ES-I3 (cell line): ENCODE measurements at regions not wholly inside any gene's neighbourhood (a gene's known extent, or its start where the extent isn't known, plus 50 kb on each side); places are given as distances from the start of the nearest gene placed in this dataset.

ENCODE experiments used
- H3K36me3 ChIP-seq: 2 replicates; pipeline ENCODE4 v1.6.1; 2013; ENCODE audit warnings: mild to moderate bottlenecking, low read length, control low read depth, moderate library complexity; ENCODE audit not compliant: insufficient read depth
- H3K4me1 ChIP-seq: 2 replicates; pipeline ENCODE4 v1.6.1; 2013; ENCODE audit warnings: mild to moderate bottlenecking, control low read depth, low read length; ENCODE audit not compliant: insufficient read depth
- H3K9ac ChIP-seq: 2 replicates; pipeline ENCODE4 v1.6.1; 2013; ENCODE audit warnings: low read depth, mild to moderate bottlenecking, low read length, moderate library complexity
- H3K9me3 ChIP-seq: 2 replicates; pipeline ENCODE4 v1.6.1; 2013; ENCODE audit warnings: mild to moderate bottlenecking, low read length, moderate library complexity; ENCODE audit not compliant: control insufficient read depth, insufficient read depth

GRCh38 chr13:108006619-108007018 lies 208.7 kb downstream of the LIG4 start:
- H3K9me3 ChIP-seq = no peaks in the 10 kb centered on the region
- H3K9ac ChIP-seq = no peak overlapping the region
- H3K36me3 ChIP-seq = no peaks in the 10 kb centered on the region
- H3K4me1 ChIP-seq = peaks cover 2% of the 10 kb centered on the region; the same call in 1 of the 2 replicates

GRCh38 chr13:108005231-108005630 lies 210.1 kb downstream of the LIG4 start:
- Histone ChIP-seq H3K9ac (no peak overlapping the region), H3K9me3 (no peaks in the 10 kb centered on the region), H3K4me1 (peaks cover 2% of the 10 kb centered on the region; the same call in 1 of the 2 replicates), H3K36me3 (no peaks in the 10 kb centered on the region)

GRCh38 chr13:108003626-108004025 lies 211.7 kb downstream of the LIG4 start:
- Histone ChIP-seq H3K9ac (no peak overlapping the region), H3K9me3 (no peaks in the 10 kb centered on the region; the same call in 1 of the 2 replicates), H3K4me1 (peaks cover 2% of the 10 kb centered on the region; the same call in 1 of the 2 replicates), H3K36me3 (no peaks in the 10 kb centered on the region)

GRCh38 chr13:108000998-108001397 lies 214.3 kb downstream of the LIG4 start:
- Histone ChIP-seq H3K4me1 (peaks cover 2% of the 10 kb centered on the region; the same call in 1 of the 2 replicates), H3K9ac (no peak overlapping the region), H3K36me3 (no peaks in the 10 kb centered on the region), H3K9me3 (no peaks in the 10 kb centered on the region; the same call in 1 of the 2 replicates)

GRCh38 chr13:107999751-108000150 lies 215.6 kb downstream of the LIG4 start:
- H3K9me3 ChIP-seq = no peaks in the 10 kb centered on the region; the same call in 1 of the 2 replicates
- no peaks in the 10 kb centered on the region for H3K4me1 ChIP-seq
- H3K9ac ChIP-seq = no peak overlapping the region
- no peaks in the 10 kb centered on the region for H3K36me3 ChIP-seq

GRCh38 chr13:107994137-107994536 lies 221.2 kb downstream of the LIG4 start:
- H3K9ac ChIP-seq = no peak overlapping the region
- H3K9me3 ChIP-seq = no peaks in the 10 kb centered on the region
- H3K36me3 ChIP-seq = no peaks in the 10 kb centered on the region
- no peaks in the 10 kb centered on the region; the same call in 1 of the 2 replicates for H3K4me1 ChIP-seq

GRCh38 chr13:107993239-107993949 lies 221.9 kb downstream of the LIG4 start:
- no peak overlapping the region for H3K9ac ChIP-seq
- H3K36me3 ChIP-seq = no peaks in the 10 kb centered on the region
- H3K4me1 ChIP-seq = no peaks in the 10 kb centered on the region; the same call in 1 of the 2 replicates
- no peaks in the 10 kb centered on the region for H3K9me3 ChIP-seq

GRCh38 chr13:107992542-107992941 lies 222.8 kb downstream of the LIG4 start:
- Histone ChIP-seq H3K9me3 (no peaks in the 10 kb centered on the region), H3K4me1 (no peaks in the 10 kb centered on the region; the same call in 1 of the 2 replicates), H3K9ac (no peak overlapping the region)

GRCh38 chr13:107977071-107977574 lies 238.2 kb downstream of the LIG4 start:
- Histone ChIP-seq H3K9ac (no peak overlapping the region), H3K36me3 (no peaks in the 10 kb centered on the region), H3K9me3 (no peaks in the 10 kb centered on the region), H3K4me1 (no peaks in the 10 kb centered on the region)

More at GRCh38 chr13:107992542-107992941, 222.8 kb downstream of the LIG4 start:
- no peaks in the 10 kb centered on the region for H3K36me3 ChIP-seq

- H3K36me3 ChIP-seq = no peaks in the 10 kb centered on the region
- H3K9me3 ChIP-seq = no peaks in the 10 kb centered on the region
- no peak overlapping the region for H3K9ac ChIP-seq
- H3K4me1 ChIP-seq = no peaks in the 10 kb centered on the region
Observed at GRCh38 chr13:107976628-107977027, 238.7 kb downstream of the LIG4 start.

- H3K9ac ChIP-seq = no peak overlapping the region
- H3K9me3 ChIP-seq = no peaks in the 10 kb centered on the region
- H3K4me1 ChIP-seq = no peaks in the 10 kb centered on the region
- no peaks in the 10 kb centered on the region for H3K36me3 ChIP-seq
Observed at GRCh38 chr13:107974409-107974808, 240.9 kb downstream of the LIG4 start.

- no peaks in the 10 kb centered on the region for H3K9me3 ChIP-seq
- H3K36me3 ChIP-seq = no peaks in the 10 kb centered on the region
- no peaks in the 10 kb centered on the region for H3K4me1 ChIP-seq
Observed at GRCh38 chr13:107969546-107969945, 245.8 kb downstream of the LIG4 start.

GRCh38 chr13:107968470-107968869 lies 246.9 kb downstream of the LIG4 start:
- Histone ChIP-seq H3K4me1 (no peaks in the 10 kb centered on the region), H3K9me3 (no peaks in the 10 kb centered on the region), H3K9ac (no peak overlapping the region), H3K36me3 (no peaks in the 10 kb centered on the region)

More at GRCh38 chr13:107969546-107969945, 245.8 kb downstream of the LIG4 start:
- no peak overlapping the region for H3K9ac ChIP-seq

- H3K36me3 ChIP-seq = no peaks in the 10 kb centered on the region
- H3K9ac ChIP-seq = no peak overlapping the region
- no peaks in the 10 kb centered on the region for H3K4me1 ChIP-seq
- no peaks in the 10 kb centered on the region for H3K9me3 ChIP-seq
Observed at GRCh38 chr13:107964395-107964794, 250.9 kb downstream of the LIG4 start.
